ENCODE measurements at regions not wholly inside any gene's neighbourhood (a gene's known extent, or its start where the extent isn't known, plus 50 kb on each side); places are given as distances from the start of the nearest gene placed in this dataset.

- Histone ChIP-seq H3K9ac (ENCODE audit: control insufficient read depth, extremely low read depth, insufficient read depth, low read length) (no peak overlapping the region), H3K4me3 (ENCODE audit: control insufficient read depth in 2 of 3, extremely low read depth in 1 of 3, insufficient read depth in 2 of 3, low read depth in 1 of 3, low read length in 3 of 3) (no peak overlapping the region), H2AFZ (ENCODE audit: control insufficient read depth, low read length) (no peak overlapping the region), H4K20me1 (ENCODE audit: control insufficient read depth, extremely low read depth, insufficient read depth, low read length) (no peaks in the 10 kb centered on the region), H3K4me2 (ENCODE audit: control insufficient read depth, extremely low read depth, insufficient read depth, low read depth, low read length) (no peak overlapping the region), H3K79me2 (ENCODE audit: control insufficient read depth, insufficient read depth, low read length) (no peaks in the 10 kb centered on the region), H3K4me1 (ENCODE audit: control insufficient read depth, extremely low read depth, insufficient read depth, low read length) (no peaks in the 10 kb centered on the region), H3K9me1 (ENCODE audit: control insufficient read depth, extremely low read depth, insufficient read depth, low read length) (no peaks in the 10 kb centered on the region), H3K9me3 (ENCODE audit: control insufficient read depth, low read depth, low read length) (no peaks in the 10 kb centered on the region), H3K27ac (ENCODE audit: control insufficient read depth, insufficient read depth, low read length) (no peak overlapping the region), H3K27me3 (ENCODE audit: control insufficient read depth, extremely low read depth, insufficient read depth, low read length) (no peaks in the 10 kb centered on the region), H3K36me3 (ENCODE audit: control insufficient read depth in 2 of 2, extremely low read depth in 1 of 2, insufficient read depth in 2 of 2, low read length in 2 of 2) (no peaks in the 10 kb centered on the region)
- dilution Hi-C loops (cut with MboI; ENCODE audit: extremely low pct_ligation_motif_present, low sequenced_read_pairs): no loop called here
- TF ChIP-seq EZH2 (IDR thresholded peaks at IDR 0.05; ENCODE audit: low read length): no peak
- TF ChIP-seq CTCF (optimal IDR thresholded peaks at IDR 0.05 in 1 of 3, IDR thresholded peaks at IDR 0.05 in 1 of 3, conservative IDR thresholded peaks at IDR 0.05 in 1 of 3; ENCODE audit: extremely low read depth in 1 of 3, insufficient read depth in 2 of 3, low read length in 3 of 3): no peak
- FAIRE-seq (no peak), DNase-seq (ENCODE audit: low read depth, low spot score) (no peak)
Measured at GRCh38 chr10:47087667-47088066, 176.4 kb downstream of the PTPN20 start.

DNA sequence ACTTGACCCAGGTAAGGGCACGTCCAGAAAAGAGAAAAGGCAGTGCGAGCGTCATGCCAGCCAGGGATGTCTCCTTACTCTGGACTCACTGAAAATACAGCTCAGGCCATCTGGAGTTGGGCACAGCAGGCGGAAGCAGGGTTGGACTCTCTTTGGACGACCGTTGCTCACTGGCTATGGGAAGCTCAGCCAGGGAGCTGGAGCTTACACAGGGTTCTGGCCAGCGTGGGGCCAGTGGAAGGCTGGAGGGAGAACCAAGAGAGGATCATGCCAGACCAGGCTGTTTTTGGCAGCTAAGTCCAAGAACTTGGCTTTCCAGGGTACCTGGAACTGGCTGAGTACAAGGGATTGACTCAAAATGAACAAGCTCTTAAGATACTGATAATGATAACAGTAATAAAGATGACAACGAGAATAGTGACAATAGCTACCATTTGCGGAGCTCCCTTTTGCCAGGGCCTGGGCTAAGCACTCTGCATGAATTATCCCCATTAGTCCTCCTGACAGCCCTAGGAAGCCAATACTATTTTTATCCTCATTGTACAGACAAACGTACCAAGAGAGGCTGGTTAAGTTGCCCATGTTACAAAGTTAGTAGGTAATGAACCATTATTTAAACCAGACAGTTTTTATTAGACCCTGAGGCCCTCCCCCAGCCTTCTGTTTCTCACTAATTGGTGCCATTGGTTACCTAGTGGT lies 177.6 kb downstream of the PTPN20 start:
- no peak overlapping the region for H3K4me2 ChIP-seq (ENCODE audit: control insufficient read depth, extremely low read depth, insufficient read depth, low read depth, low read length)
- H4K20me1 ChIP-seq (ENCODE audit: control insufficient read depth, extremely low read depth, insufficient read depth, low read length): no peaks in the 10 kb centered on the region
- H3K9me1 ChIP-seq (ENCODE audit: control insufficient read depth, extremely low read depth, insufficient read depth, low read length): no peaks in the 10 kb centered on the region
- no peaks in the 10 kb centered on the region for H3K4me1 ChIP-seq (ENCODE audit: control insufficient read depth, extremely low read depth, insufficient read depth, low read length)
- no peak for DNase-seq (ENCODE audit: low read depth, low spot score)
- dilution Hi-C loops (cut with MboI; ENCODE audit: extremely low pct_ligation_motif_present, low sequenced_read_pairs): no loop called here
- no peak overlapping the region for H3K27ac ChIP-seq (ENCODE audit: control insufficient read depth, insufficient read depth, low read length)
- no peak overlapping the region for H3K4me3 ChIP-seq (ENCODE audit: control insufficient read depth in 2 of 3, extremely low read depth in 1 of 3, insufficient read depth in 2 of 3, low read depth in 1 of 3, low read length in 3 of 3)
- H3K27me3 ChIP-seq (ENCODE audit: control insufficient read depth, extremely low read depth, insufficient read depth, low read length): no peaks in the 10 kb centered on the region
- no peak for TF ChIP-seq CTCF (optimal IDR thresholded peaks at IDR 0.05 in 1 of 3, IDR thresholded peaks at IDR 0.05 in 1 of 3, conservative IDR thresholded peaks at IDR 0.05 in 1 of 3; ENCODE audit: extremely low read depth in 1 of 3, insufficient read depth in 2 of 3, low read length in 3 of 3)
- TF ChIP-seq EZH2 (IDR thresholded peaks at IDR 0.05; ENCODE audit: low read length): no peak
- no peaks in the 10 kb centered on the region for H3K36me3 ChIP-seq (ENCODE audit: control insufficient read depth in 2 of 2, extremely low read depth in 1 of 2, insufficient read depth in 2 of 2, low read length in 2 of 2)
- FAIRE-seq: no peak
- H3K79me2 ChIP-seq (ENCODE audit: control insufficient read depth, insufficient read depth, low read length): no peaks in the 10 kb centered on the region
- no peak overlapping the region for H2AFZ ChIP-seq (ENCODE audit: control insufficient read depth, low read length)
- H3K9me3 ChIP-seq (ENCODE audit: control insufficient read depth, low read depth, low read length): no peaks in the 10 kb centered on the region
- H3K9ac ChIP-seq (ENCODE audit: control insufficient read depth, extremely low read depth, insufficient read depth, low read length): no peak overlapping the region
